Progenitor cell of endocrine pancreas (in vitro differentiated cells): ENCODE measurements at regions not wholly inside any gene's neighbourhood (a gene's known extent, or its start where the extent isn't known, plus 50 kb on each side); places are given as distances from the start of the nearest gene placed in this dataset.

Experiments
- DNase-seq: peaks from one replicate; pipeline ENCODE4 v3.0.0; 2021; ENCODE audit warnings: low spot score; ENCODE audit not compliant: unreplicated experiment
- H3K27ac Mint-ChIP-seq: 2 replicates; pipeline ENCODE4 v1.8.0; 2021; ENCODE audit warnings: mild to moderate bottlenecking, moderate library complexity, mixed read lengths
- H3K27me3 Mint-ChIP-seq: 2 replicates; pipeline ENCODE4 v1.8.0; 2021; ENCODE audit warnings: mixed read lengths
- H3K36me3 Mint-ChIP-seq: 2 replicates; pipeline ENCODE4 v1.8.0; 2022; ENCODE audit warnings: mixed read lengths; ENCODE audit not compliant: insufficient read depth
- H3K4me1 Mint-ChIP-seq: 2 replicates; pipeline ENCODE4 v1.8.0; 2021; ENCODE audit warnings: low read depth, mixed read lengths
- H3K4me3 Mint-ChIP-seq: 2 replicates; pipeline ENCODE4 v1.8.0; 2021; ENCODE audit warnings: low read depth, mild to moderate bottlenecking, moderate library complexity, mixed read lengths
- H3K9me3 Mint-ChIP-seq: 2 replicates; pipeline ENCODE4 v1.8.0; 2021; ENCODE audit warnings: low read depth, mixed read lengths
- TF ChIP-seq, protein P1 (sequence below): fragments of 200-600 bp; sonication (generic); IDR thresholded peaks from one replicate; pipeline ENCODE4 v1.5.0; 2021; ENCODE audit warnings: antibody characterized with exemption, mild to moderate bottlenecking; ENCODE audit not compliant: unreplicated experiment

DNA sequence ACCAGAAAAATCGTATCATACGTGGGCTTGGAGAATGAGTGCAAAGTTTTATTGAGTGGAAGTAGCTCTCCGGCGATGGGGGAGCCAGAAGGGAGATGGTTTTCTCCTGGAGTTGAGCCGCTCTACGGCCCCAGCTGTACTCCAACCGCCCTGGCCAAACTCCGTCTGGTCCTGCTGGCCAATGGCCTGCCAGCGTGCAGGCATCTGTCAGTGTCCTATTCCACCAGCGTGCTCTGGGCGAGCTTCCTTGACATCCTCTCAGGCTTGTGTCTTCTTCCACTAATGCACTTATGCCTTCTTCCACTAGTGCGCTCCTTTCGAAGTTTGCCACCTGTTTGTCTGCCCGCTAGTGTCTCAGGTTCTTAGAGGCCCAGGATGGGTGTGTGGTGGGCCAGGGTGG is 345.5 kb upstream of the CDH19 start:
- Mint-ChIP-seq H3K4me3 (no peak overlapping the region), H3K27me3 (no peaks in the 10 kb centered on the region), H3K36me3 (no peaks in the 10 kb centered on the region), H3K27ac (peak overlapping the region; percentile 56), H3K9me3 (peaks cover 20% of the 10 kb centered on the region), H3K4me1 (peaks cover 1% of the 10 kb centered on the region)
- TF ChIP-seq, protein P1, sequence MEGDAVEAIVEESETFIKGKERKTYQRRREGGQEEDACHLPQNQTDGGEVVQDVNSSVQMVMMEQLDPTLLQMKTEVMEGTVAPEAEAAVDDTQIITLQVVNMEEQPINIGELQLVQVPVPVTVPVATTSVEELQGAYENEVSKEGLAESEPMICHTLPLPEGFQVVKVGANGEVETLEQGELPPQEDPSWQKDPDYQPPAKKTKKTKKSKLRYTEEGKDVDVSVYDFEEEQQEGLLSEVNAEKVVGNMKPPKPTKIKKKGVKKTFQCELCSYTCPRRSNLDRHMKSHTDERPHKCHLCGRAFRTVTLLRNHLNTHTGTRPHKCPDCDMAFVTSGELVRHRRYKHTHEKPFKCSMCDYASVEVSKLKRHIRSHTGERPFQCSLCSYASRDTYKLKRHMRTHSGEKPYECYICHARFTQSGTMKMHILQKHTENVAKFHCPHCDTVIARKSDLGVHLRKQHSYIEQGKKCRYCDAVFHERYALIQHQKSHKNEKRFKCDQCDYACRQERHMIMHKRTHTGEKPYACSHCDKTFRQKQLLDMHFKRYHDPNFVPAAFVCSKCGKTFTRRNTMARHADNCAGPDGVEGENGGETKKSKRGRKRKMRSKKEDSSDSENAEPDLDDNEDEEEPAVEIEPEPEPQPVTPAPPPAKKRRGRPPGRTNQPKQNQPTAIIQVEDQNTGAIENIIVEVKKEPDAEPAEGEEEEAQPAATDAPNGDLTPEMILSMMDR = no peak
- no peak for DNase-seq

DNA sequence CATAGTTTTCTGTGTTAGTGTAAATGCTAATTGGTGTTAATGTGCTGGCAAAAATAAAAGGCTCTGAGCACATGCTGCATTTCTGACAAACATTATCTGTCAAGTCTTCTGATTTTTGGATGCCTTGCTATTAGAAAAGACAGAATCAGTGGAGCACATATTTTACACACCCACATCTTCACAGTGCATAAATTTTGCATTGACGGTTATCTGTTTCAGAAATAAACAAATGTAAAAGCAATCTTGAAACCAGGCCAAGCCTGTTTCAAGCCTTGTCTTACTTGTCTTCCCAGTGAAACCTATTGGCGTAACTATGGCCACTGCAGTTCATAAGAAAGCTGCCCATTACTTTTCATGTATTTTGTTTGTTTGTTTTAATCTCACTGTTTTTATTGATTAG is 333.7 kb upstream of the CDH19 start:
- no peak for DNase-seq
- H3K36me3 Mint-ChIP-seq = no peaks in the 10 kb centered on the region
- no peaks in the 10 kb centered on the region for H3K27me3 Mint-ChIP-seq
- TF ChIP-seq, protein P1 = no peak
- H3K4me1 Mint-ChIP-seq = no peaks in the 10 kb centered on the region
- H3K27ac Mint-ChIP-seq = no peak overlapping the region
- H3K4me3 Mint-ChIP-seq = no peak overlapping the region
- H3K9me3 Mint-ChIP-seq = peaks cover 10% of the 10 kb centered on the region

DNA sequence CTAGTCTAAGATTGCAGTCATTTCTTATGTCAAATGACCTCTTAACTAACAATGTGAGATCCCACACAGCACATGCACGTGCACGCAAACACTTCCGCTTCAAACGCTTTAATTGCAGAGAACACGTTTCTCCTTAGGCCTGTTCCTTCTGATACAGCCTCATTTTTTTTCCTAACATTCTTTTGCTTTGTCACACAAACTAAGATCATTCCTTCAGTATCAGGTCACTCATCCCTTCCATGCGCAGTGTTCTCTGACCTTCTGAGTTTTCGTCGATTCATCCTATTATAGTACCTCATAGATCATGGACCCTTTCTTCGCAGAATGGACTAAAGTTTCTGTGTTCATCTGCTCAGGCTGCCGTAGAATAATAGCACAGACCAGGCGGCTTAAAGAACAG is 327.1 kb upstream of the CDH19 start:
- Mint-ChIP-seq H3K4me1 (no peaks in the 10 kb centered on the region), H3K9me3 (no peaks in the 10 kb centered on the region), H3K4me3 (no peak overlapping the region), H3K27me3 (no peaks in the 10 kb centered on the region), H3K36me3 (no peaks in the 10 kb centered on the region), H3K27ac (no peak overlapping the region)
- TF ChIP-seq, protein P1 = no peak
- no peak for DNase-seq

DNA sequence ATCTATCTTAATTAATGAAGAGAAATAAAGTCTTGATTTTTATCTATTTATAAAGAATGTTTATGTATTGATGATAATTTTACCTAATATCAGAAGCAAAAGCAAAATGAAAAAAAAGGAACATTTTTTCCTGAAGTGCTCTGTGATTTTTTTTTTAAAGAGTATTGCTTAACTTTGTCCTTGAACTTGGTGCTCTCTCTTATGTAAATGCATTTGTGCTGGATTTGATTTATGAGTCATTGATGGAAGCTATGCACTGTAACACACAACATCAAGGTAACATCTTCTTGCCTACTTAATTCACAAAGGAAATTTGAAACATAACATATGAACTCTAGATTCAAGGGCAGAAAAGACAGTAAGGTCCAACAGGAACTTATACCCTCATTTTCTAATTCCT is 312.9 kb upstream of the CDH19 start:
- TF ChIP-seq, protein P1 = no peak
- DNase-seq = no peak
- H3K27ac Mint-ChIP-seq = no peak overlapping the region
- H3K4me1 Mint-ChIP-seq = no peaks in the 10 kb centered on the region
- no peaks in the 10 kb centered on the region for H3K27me3 Mint-ChIP-seq
- no peaks in the 10 kb centered on the region for H3K36me3 Mint-ChIP-seq
- H3K9me3 Mint-ChIP-seq = no peaks in the 10 kb centered on the region
- H3K4me3 Mint-ChIP-seq = no peak overlapping the region

DNA sequence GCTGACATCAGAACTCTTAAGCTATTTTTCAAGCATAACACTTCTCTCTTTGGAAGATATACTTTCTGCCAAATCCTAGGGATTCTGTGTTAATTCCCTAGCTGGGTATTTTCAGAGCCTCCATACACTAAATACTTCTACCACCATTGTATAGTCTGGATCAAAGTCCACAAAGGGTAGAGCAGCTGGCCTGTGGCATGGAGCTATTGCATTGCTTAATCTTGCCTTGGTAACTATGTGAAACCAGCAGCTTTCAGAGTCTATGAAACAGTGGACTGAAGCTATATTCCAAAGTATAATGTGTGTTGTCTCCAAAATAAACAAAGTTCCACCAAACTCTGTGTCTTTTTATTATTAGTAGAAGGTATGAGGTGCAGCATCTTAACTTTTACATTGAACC is 296.9 kb upstream of the CDH19 start:
- no peak for DNase-seq
- H3K4me1 Mint-ChIP-seq = no peaks in the 10 kb centered on the region
- TF ChIP-seq, protein P1 = no peak
- H3K27ac Mint-ChIP-seq = no peak overlapping the region
- no peak overlapping the region for H3K4me3 Mint-ChIP-seq
- no peaks in the 10 kb centered on the region for H3K27me3 Mint-ChIP-seq
- peaks cover 2% of the 10 kb centered on the region for H3K9me3 Mint-ChIP-seq
- no peaks in the 10 kb centered on the region for H3K36me3 Mint-ChIP-seq

DNA sequence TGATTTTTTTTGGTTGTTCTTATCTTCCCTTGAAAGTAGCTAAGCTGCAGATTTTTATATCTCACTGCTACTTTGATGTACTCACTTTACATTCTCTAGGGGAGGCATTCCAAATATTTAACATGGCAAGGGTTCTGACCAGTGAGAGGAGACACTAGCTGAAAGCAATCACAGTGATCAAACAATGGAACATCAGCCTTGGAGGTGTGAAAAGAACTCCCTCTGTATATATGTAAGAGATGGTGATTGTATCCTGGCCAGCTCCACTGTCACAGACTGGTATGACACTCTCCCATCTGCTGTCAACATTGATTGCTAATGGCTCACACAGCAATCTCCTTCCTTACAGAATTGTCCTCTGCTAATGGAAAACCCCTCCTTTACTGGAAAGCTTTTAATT is 291.7 kb upstream of the CDH19 start:
- DNase-seq = no peak
- no peak overlapping the region for H3K4me3 Mint-ChIP-seq
- H3K27ac Mint-ChIP-seq = no peak overlapping the region
- no peaks in the 10 kb centered on the region for H3K27me3 Mint-ChIP-seq
- peaks cover 2% of the 10 kb centered on the region for H3K9me3 Mint-ChIP-seq
- peaks cover 4% of the 10 kb centered on the region for H3K4me1 Mint-ChIP-seq
- no peaks in the 10 kb centered on the region for H3K36me3 Mint-ChIP-seq
- TF ChIP-seq, protein P1 = no peak
